ENCODE measurements at regions not wholly inside any gene's neighbourhood (a gene's known extent, or its start where the extent isn't known, plus 50 kb on each side); places are given as distances from the start of the nearest gene placed in this dataset.
"Not testable (repeated sequence)": the region's sequence is repeated elsewhere in the genome, so short reads cannot be mapped to it uniquely, and the experiment has no call there.

GRCh38 chr17:20930081-20930760, 112.6 kb downstream of the USP22 start:
- H3K27me3 ChIP-seq (ENCODE audit: control insufficient read depth, insufficient read depth, low read length), result no peaks in the 10 kb centered on the region
- no peaks in the 10 kb centered on the region for H3K9me3 ChIP-seq (ENCODE audit: control insufficient read depth, insufficient read depth, low read depth, low read length)
- no peak overlapping the region for H3K4me3 ChIP-seq (ENCODE audit: low read depth, low read length)
- no peaks in the 10 kb centered on the region for H3K36me3 ChIP-seq (ENCODE audit: control insufficient read depth, insufficient read depth, low read length)
- H3K4me1 ChIP-seq (ENCODE audit: control insufficient read depth, insufficient read depth, low read length), result no peaks in the 10 kb centered on the region
- H3K27ac ChIP-seq (ENCODE audit: low read depth, low read length), result no peak overlapping the region
- H3K9ac ChIP-seq (ENCODE audit: low read length), result no peak overlapping the region

DNA sequence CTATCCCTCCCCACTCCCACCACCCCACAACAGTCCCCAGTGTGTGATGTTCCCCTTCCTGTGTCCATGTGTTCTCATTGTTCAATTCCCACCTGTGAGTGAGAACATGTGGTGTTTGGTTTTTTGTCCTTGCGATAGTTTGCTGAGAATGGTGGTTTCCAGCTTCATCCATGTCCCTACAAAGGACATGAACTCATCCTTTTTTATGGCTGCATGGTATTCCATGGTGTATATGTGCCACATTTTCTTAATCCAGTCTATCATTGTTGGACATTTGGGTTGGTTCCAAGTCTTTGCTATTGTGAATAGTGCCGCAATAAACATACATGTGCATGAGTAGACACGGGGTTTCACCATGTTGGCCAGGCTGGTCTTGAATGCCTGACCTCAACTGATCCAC, 109.8 kb downstream of the USP22 start:
- not testable (repeated sequence) for H3K27ac ChIP-seq (ENCODE audit: low read depth, low read length); H3K4me3 ChIP-seq (ENCODE audit: low read depth, low read length); H3K36me3 ChIP-seq (ENCODE audit: control insufficient read depth, insufficient read depth, low read length); H3K4me1 ChIP-seq (ENCODE audit: control insufficient read depth, insufficient read depth, low read length); H3K9me3 ChIP-seq (ENCODE audit: control insufficient read depth, insufficient read depth, low read depth, low read length); H3K9ac ChIP-seq (ENCODE audit: low read length); H3K27me3 ChIP-seq (ENCODE audit: control insufficient read depth, insufficient read depth, low read length)

DNA sequence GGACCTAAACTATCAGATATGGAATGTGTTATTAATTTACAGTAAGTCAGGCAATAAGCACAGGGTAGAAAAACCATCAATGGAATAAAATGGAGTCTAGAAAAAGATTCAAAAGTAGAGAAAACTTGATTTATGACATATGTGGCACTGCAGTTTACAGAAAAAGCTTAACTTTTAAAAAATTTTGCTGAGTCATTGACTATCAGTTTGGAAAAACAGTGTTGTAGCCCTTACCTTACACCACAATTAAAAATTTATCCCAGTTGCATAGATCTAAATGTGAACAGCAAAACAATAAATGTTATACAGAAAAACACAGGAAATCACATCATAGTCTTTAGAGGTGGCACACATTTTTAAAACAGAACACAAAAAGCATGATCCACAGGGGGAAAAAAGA, 108.5 kb downstream of the USP22 start:
- Histone ChIP-seq H3K9ac (ENCODE audit: low read length) (no peak overlapping the region), H3K4me3 (ENCODE audit: low read depth, low read length) (no peak overlapping the region), H3K9me3 (ENCODE audit: control insufficient read depth, insufficient read depth, low read depth, low read length) (no peaks in the 10 kb centered on the region), H3K27ac (ENCODE audit: low read depth, low read length) (no peak overlapping the region; the same call in 1 of the 2 replicates), H3K36me3 (ENCODE audit: control insufficient read depth, insufficient read depth, low read length) (no peaks in the 10 kb centered on the region), H3K4me1 (ENCODE audit: control insufficient read depth, insufficient read depth, low read length) (no peaks in the 10 kb centered on the region), H3K27me3 (ENCODE audit: control insufficient read depth, insufficient read depth, low read length) (no peaks in the 10 kb centered on the region)

- H3K27ac ChIP-seq (ENCODE audit: low read depth, low read length), result no peak overlapping the region
- no peaks in the 10 kb centered on the region for H3K9me3 ChIP-seq (ENCODE audit: control insufficient read depth, insufficient read depth, low read depth, low read length)
- no peaks in the 10 kb centered on the region for H3K27me3 ChIP-seq (ENCODE audit: control insufficient read depth, insufficient read depth, low read length)
- no peak overlapping the region for H3K9ac ChIP-seq (ENCODE audit: low read length)
- no peaks in the 10 kb centered on the region for H3K36me3 ChIP-seq (ENCODE audit: control insufficient read depth, insufficient read depth, low read length)
- H3K4me3 ChIP-seq (ENCODE audit: low read depth, low read length), result no peak overlapping the region
- H3K4me1 ChIP-seq (ENCODE audit: control insufficient read depth, insufficient read depth, low read length), result no peaks in the 10 kb centered on the region
These were observed 107.1 kb downstream of the USP22 start for GRCh38 chr17:20935740-20936139.

- no peaks in the 10 kb centered on the region for H3K36me3 ChIP-seq (ENCODE audit: control insufficient read depth, insufficient read depth, low read length)
- H3K27ac ChIP-seq (ENCODE audit: low read depth, low read length), result no peak overlapping the region
- no peaks in the 10 kb centered on the region for H3K4me1 ChIP-seq (ENCODE audit: control insufficient read depth, insufficient read depth, low read length)
- no peak overlapping the region for H3K4me3 ChIP-seq (ENCODE audit: low read depth, low read length)
- no peaks in the 10 kb centered on the region for H3K9me3 ChIP-seq (ENCODE audit: control insufficient read depth, insufficient read depth, low read depth, low read length)
- H3K9ac ChIP-seq (ENCODE audit: low read length), result no peak overlapping the region
- no peaks in the 10 kb centered on the region for H3K27me3 ChIP-seq (ENCODE audit: control insufficient read depth, insufficient read depth, low read length)
These were observed 104.6 kb downstream of the USP22 start for GRCh38 chr17:20938244-20938643.

DNA sequence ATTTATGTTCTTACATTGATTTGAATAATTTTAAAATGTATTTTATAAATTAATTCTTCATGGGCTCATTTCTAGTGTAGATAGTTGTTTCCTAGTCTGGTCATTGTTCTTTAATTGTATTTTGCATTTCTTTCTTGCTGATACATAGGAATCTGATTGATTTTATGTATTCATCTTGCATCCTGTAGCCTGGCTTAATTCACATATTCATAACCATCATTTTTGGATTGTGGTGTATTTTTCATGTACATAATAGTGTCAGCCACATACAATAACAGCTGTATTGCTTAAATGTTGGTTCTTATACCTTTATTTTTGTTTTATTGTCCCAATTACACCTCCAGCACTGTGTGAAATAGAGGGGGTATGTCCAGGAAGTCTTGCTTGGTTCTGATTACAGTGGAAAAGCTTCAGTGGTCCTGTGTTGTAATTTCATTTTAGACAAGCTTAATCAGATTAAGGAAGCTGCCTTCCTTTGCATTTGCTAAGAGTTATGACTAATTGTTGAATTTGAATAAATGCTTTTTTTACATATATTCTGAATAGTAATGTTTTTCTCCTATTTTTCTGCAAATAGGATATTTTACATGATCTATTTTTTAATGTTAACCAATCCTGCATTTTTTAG, 103.7 kb downstream of the USP22 start:
- H3K27me3 ChIP-seq (ENCODE audit: control insufficient read depth, insufficient read depth, low read length), result no peaks in the 10 kb centered on the region
- no peak overlapping the region for H3K4me3 ChIP-seq (ENCODE audit: low read depth, low read length)
- no peak overlapping the region for H3K27ac ChIP-seq (ENCODE audit: low read depth, low read length)
- no peak overlapping the region for H3K9ac ChIP-seq (ENCODE audit: low read length)
- peaks cover 7% of the 10 kb centered on the region for H3K4me1 ChIP-seq (ENCODE audit: control insufficient read depth, insufficient read depth, low read length)
- no peaks in the 10 kb centered on the region for H3K9me3 ChIP-seq (ENCODE audit: control insufficient read depth, insufficient read depth, low read depth, low read length)
- H3K36me3 ChIP-seq (ENCODE audit: control insufficient read depth, insufficient read depth, low read length), result no peaks in the 10 kb centered on the region

DNA sequence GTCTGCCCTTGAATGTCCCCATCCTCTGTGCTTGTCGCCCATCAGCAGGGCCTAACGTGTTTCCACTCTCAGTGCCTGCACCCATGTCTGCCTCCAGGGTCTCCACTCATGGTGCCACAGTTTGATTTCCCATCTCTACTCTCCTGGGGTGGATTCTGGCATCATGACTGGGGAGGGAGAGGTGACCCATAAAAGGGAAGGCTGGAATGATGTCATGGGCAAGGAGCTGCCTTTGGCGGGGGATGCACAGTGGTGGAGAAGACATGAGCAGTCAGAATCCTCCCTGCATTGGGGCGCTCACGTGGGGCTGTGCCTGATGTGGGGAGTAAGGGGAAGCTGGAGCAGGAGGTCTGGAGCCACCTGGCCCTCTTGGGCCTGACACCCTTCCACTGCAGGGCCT, 100.9 kb downstream of the USP22 start:
- no peaks in the 10 kb centered on the region for H3K36me3 ChIP-seq (ENCODE audit: control insufficient read depth, insufficient read depth, low read length)
- no peak overlapping the region for H3K4me3 ChIP-seq (ENCODE audit: low read depth, low read length)

DNA sequence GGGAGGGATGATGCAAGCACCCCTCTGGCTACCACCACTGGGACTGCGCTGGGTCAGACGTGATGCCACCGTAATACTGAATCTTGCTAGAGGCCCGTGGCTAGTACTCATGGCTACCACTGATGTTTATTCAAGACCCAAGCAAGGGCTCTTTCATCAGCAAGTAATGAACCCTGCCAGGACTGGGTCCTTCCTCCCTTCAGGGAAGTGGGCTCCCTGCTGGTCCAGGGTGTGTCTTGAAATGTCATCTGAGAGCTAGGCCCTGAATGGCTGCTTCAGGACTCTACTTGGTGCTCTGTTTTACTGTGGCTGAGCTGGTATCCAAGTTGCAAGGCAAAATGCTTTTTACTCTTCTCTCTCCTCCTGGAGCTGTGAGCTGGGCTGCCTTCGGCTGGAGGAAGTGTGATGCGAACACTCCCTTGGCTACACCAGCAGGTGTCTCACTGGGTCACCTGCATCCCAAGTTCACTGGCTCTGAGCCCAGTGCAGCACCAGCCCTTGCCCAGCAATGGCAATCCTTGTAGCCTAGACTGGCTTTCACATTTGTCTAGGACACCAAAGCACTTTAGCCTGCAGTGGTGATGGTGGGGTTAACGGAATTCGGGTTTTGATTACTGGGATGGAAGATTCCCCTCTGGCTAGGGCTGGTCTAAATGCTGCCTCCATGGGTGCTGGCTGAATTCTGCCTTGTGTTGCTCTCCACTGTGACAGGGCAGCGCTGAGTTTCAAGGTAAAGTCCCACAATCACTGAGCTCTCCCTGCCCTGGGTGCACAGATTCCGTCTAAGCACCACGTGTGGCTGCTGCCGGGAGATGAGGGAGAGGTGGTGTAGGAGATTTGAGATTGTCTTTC, 98.6 kb downstream of the USP22 start:
- Histone ChIP-seq H3K4me3 (ENCODE audit: low read depth, low read length) (no peak overlapping the region), H3K27me3 (ENCODE audit: control insufficient read depth, insufficient read depth, low read length) (no peaks in the 10 kb centered on the region), H3K27ac (ENCODE audit: low read depth, low read length) (no peak overlapping the region), H3K9ac (ENCODE audit: low read length) (no peak overlapping the region), H3K36me3 (ENCODE audit: control insufficient read depth, insufficient read depth, low read length) (no peaks in the 10 kb centered on the region), H3K4me1 (ENCODE audit: control insufficient read depth, insufficient read depth, low read length) (peaks cover 12% of the 10 kb centered on the region), H3K9me3 (ENCODE audit: control insufficient read depth, insufficient read depth, low read depth, low read length) (no peaks in the 10 kb centered on the region)

More for the DNA sequence above, 100.9 kb downstream of the USP22 start:
- no peak overlapping the region for H3K9ac ChIP-seq (ENCODE audit: low read length)
- H3K27me3 ChIP-seq (ENCODE audit: control insufficient read depth, insufficient read depth, low read length), result no peaks in the 10 kb centered on the region
- no peaks in the 10 kb centered on the region for H3K9me3 ChIP-seq (ENCODE audit: control insufficient read depth, insufficient read depth, low read depth, low read length)
- H3K4me1 ChIP-seq (ENCODE audit: control insufficient read depth, insufficient read depth, low read length), result peaks cover 12% of the 10 kb centered on the region
- H3K27ac ChIP-seq (ENCODE audit: low read depth, low read length), result no peak overlapping the region

GRCh38 chr17:20947708-20948107, 95.1 kb downstream of the USP22 start:
- not testable (repeated sequence) for H3K27ac ChIP-seq (ENCODE audit: low read depth, low read length); H3K36me3 ChIP-seq (ENCODE audit: control insufficient read depth, insufficient read depth, low read length); H3K9ac ChIP-seq (ENCODE audit: low read length); H3K4me3 ChIP-seq (ENCODE audit: low read depth, low read length); H3K9me3 ChIP-seq (ENCODE audit: control insufficient read depth, insufficient read depth, low read depth, low read length); H3K27me3 ChIP-seq (ENCODE audit: control insufficient read depth, insufficient read depth, low read length)
- H3K4me1 ChIP-seq (ENCODE audit: control insufficient read depth, insufficient read depth, low read length), result peaks cover 12% of the 10 kb centered on the region

DNA sequence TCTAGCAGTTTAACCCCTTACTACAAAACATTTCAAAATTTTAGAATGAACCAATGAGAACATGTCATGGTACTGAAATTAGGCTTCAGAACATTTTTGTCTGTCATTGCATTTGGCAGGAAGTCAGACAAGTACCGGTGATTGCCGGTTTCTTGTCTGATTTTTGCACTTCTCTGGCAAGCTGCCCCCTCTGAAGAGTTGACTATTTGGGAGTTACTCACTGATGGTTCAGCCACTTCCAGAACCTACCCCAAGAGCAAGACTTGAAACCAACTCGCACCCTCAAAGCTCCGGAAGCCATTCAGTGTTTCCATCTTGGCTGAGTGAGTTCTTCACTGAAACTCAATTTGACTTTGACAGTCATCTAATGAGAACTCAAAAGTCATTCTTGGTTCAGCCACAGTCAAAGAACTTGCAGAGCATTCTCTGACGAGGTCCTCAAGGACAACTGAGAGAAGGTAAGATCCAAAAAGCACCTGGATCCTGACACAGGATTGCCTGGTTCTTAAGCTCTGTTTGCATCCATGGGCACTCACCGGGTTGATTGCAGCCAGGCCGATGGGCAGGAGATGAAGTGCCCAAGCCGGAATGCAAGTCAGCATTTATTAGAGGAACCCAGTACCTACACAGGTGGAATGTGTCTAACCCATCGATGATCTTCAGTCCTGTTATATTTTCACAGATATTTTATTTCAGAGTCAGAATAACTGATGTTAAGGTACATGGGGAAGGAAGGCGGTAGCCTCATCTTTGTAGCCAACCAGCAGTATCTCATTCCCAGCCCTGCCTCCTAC, 93.6 kb downstream of the USP22 start:
- no peak overlapping the region for H3K27ac ChIP-seq (ENCODE audit: low read depth, low read length)
- no peak overlapping the region for H3K4me3 ChIP-seq (ENCODE audit: low read depth, low read length)
- H3K9me3 ChIP-seq (ENCODE audit: control insufficient read depth, insufficient read depth, low read depth, low read length), result no peaks in the 10 kb centered on the region
- H3K4me1 ChIP-seq (ENCODE audit: control insufficient read depth, insufficient read depth, low read length), result 0 out of 2 replicates have a peak, but pooled peaks cover 4% of the 10 kb centered on the region
- no peaks in the 10 kb centered on the region for H3K36me3 ChIP-seq (ENCODE audit: control insufficient read depth, insufficient read depth, low read length)
- H3K9ac ChIP-seq (ENCODE audit: low read length), result no peak overlapping the region
- no peaks in the 10 kb centered on the region for H3K27me3 ChIP-seq (ENCODE audit: control insufficient read depth, insufficient read depth, low read length)

All from HUES6 (cell line).